Common myeloid progenitor, CD34-positive (primary cell): ENCODE measurements at regions not wholly inside any gene's neighbourhood (a gene's known extent, or its start where the extent isn't known, plus 50 kb on each side); places are given as distances from the start of the nearest gene placed in this dataset.

Experiments
- CTCF ChIA-PET: fragments of 350-600 bp; sonication (Branson Sonifier 250); formaldehyde crosslinking; loops from one replicate; lab custom pipeline; 2021; ENCODE audit warnings: antibody characterized with exemption; lab: Charles Lee
- POLR2A ChIA-PET: fragments of 350-600 bp; sonication (Branson Sonifier 250); formaldehyde crosslinking; loops from one replicate; lab custom pipeline; 2021; ENCODE audit warnings: antibody characterized with exemption; lab: Charles Lee
- DNase-seq, 3 donors: peaks; one replicate each; pipeline versions ENCODE4 v3.0.0 to v3.0.0-alpha.2; 2013
- H3K27ac ChIP-seq, 2 experiments: 1 replicate in 1 of 2; 2 replicates in 1 of 2; pipeline ENCODE4 v1.7.0; 2013; ENCODE audit warnings: inconsistent platforms in 2 of 2, low read length in 2 of 2, mild to moderate bottlenecking in 2 of 2, low read depth in 1 of 2, moderate library complexity in 1 of 2; ENCODE audit not compliant: severe bottlenecking in 2 of 2, insufficient read depth in 1 of 2, poor library complexity in 1 of 2
- H3K27me3 ChIP-seq, 5 experiments: replicated peaks in 2 of 5; 1 replicate in 3 of 5; 2 replicates in 2 of 5; pipeline versions ENCODE4 v1.6.1 to v1.7.0; 2013; ENCODE audit warnings: low read length in 4 of 5, mild to moderate bottlenecking in 2 of 5, moderate library complexity in 2 of 5, inconsistent platforms in 1 of 5; ENCODE audit not compliant: insufficient read depth in 5 of 5, control insufficient read depth in 4 of 5
- H3K36me3 ChIP-seq, 4 experiments: 1 replicate in 2 of 4; 2 replicates in 2 of 4; pipeline versions ENCODE4 v1.6.1 to v1.7.0; 2013; ENCODE audit warnings: low read length in 3 of 4, control low read depth in 1 of 4, mild to moderate bottlenecking in 1 of 4; ENCODE audit not compliant: control insufficient read depth in 4 of 4, insufficient read depth in 4 of 4
- H3K4me1 ChIP-seq, 4 experiments: 1 replicate in 3 of 4; 2 replicates in 1 of 4; pipeline versions ENCODE4 v1.6.1 to v1.7.1; 2013; ENCODE audit warnings: low read length in 3 of 4, mild to moderate bottlenecking in 3 of 4, control low read depth in 1 of 4, inconsistent platforms in 1 of 4, moderate library complexity in 1 of 4; ENCODE audit not compliant: control insufficient read depth in 4 of 4, insufficient read depth in 4 of 4; ENCODE audit errors: control extremely low read depth in 1 of 4
- H3K4me3 ChIP-seq, 7 experiments: 1 replicate in 4 of 7; 2 replicates in 3 of 7; pipeline versions ENCODE4 v1.5.1 to v1.7.0; 2013; ENCODE audit warnings: mild to moderate bottlenecking in 7 of 7, low read length in 6 of 7, moderate library complexity in 6 of 7, inconsistent platforms in 2 of 7, low read depth in 2 of 7, control low read depth in 1 of 7; ENCODE audit not compliant: insufficient read depth in 4 of 7, control insufficient read depth in 1 of 7; ENCODE audit errors: extremely low read depth in 1 of 7
- H3K9me3 ChIP-seq, 5 experiments: 1 replicate in 4 of 5; 2 replicates in 1 of 5; pipeline versions ENCODE4 v1.6.1 to v1.7.1; 2013; ENCODE audit warnings: low read length in 4 of 5, mild to moderate bottlenecking in 2 of 5, inconsistent platforms in 1 of 5, low read depth in 1 of 5, moderate library complexity in 1 of 5; ENCODE audit not compliant: control insufficient read depth in 4 of 5, insufficient read depth in 2 of 5; ENCODE audit errors: control extremely low read depth in 1 of 5
- WGBS: methylation state at CpG from one replicate; pipeline ENCODE4 v1.1.5; 2013; ENCODE audit not compliant: insufficient coverage; 5-methylcytosine and 5-hydroxymethylcytosine counted together

- Histone ChIP-seq H3K4me3 (no peak overlapping the region), H3K36me3 (no peaks in the 10 kb centered on the region), H3K4me1 (no peaks in the 10 kb centered on the region), H3K27me3 (no peaks in the 10 kb centered on the region), H3K9me3 (no peaks in the 10 kb centered on the region), H3K27ac (no peak overlapping the region)
- no peak for DNase-seq
- WGBS: no CpG with 5 or more reads among the region's 2 CpGs
- ChIA-PET POLR2A (no interaction called here), CTCF (no interaction called here)
Observed at GRCh38 chr14:44654591-44654990, 147.5 kb upstream of the FSCB start.

- no CpG with 5 or more reads among the region's 3 CpGs for WGBS
- Histone ChIP-seq H3K36me3 (no peaks in the 10 kb centered on the region), H3K4me1 (no peaks in the 10 kb centered on the region), H3K27me3 (no peaks in the 10 kb centered on the region), H3K27ac (no peak overlapping the region), H3K9me3 (no peaks in the 10 kb centered on the region), H3K4me3 (no peak overlapping the region)
- ChIA-PET CTCF (no interaction called here), POLR2A (no interaction called here)
- DNase-seq: no peak
Observed at GRCh38 chr14:44653641-44654040, 146.6 kb upstream of the FSCB start.

GRCh38 chr14:44652640-44653039 lies 145.6 kb upstream of the FSCB start:
- POLR2A ChIA-PET: no interaction called here

GRCh38 chr14:44649061-44649460 lies 142.0 kb upstream of the FSCB start:
- no peaks in the 10 kb centered on the region for H3K4me1 ChIP-seq
- ChIA-PET CTCF (no interaction called here), POLR2A (no interaction called here)
- no peak overlapping the region for H3K4me3 ChIP-seq
- H3K27ac ChIP-seq: no peak overlapping the region
- H3K27me3 ChIP-seq: no peaks in the 10 kb centered on the region
- WGBS: 86% methylated on average over 1 of the region's 1 CpG
- no peaks in the 10 kb centered on the region for H3K9me3 ChIP-seq
- no peaks in the 10 kb centered on the region for H3K36me3 ChIP-seq
- DNase-seq: no peak

More at GRCh38 chr14:44652640-44653039, 145.6 kb upstream of the FSCB start:
- no peak for DNase-seq
- no peak overlapping the region for H3K4me3 ChIP-seq
- no peaks in the 10 kb centered on the region for H3K4me1 ChIP-seq
- H3K27ac ChIP-seq: no peak overlapping the region
- H3K27me3 ChIP-seq: no peaks in the 10 kb centered on the region
- no peaks in the 10 kb centered on the region for H3K36me3 ChIP-seq
- no CpG with 5 or more reads among the region's 2 CpGs for WGBS
- no peaks in the 10 kb centered on the region for H3K9me3 ChIP-seq
- CTCF ChIA-PET: no interaction called here

- no peak overlapping the region for H3K27ac ChIP-seq
- H3K4me3 ChIP-seq: no peak overlapping the region
- no peaks in the 10 kb centered on the region for H3K4me1 ChIP-seq
- 100% methylated on average over 1 of the region's 2 CpGs for WGBS
- CTCF ChIA-PET: interaction anchor here (0.6 kb wide), 1 partner anchor 757 kb away, joined by 3 read pairs; no protein-coding TSS in a partner anchor
- DNase-seq: no peak
- H3K9me3 ChIP-seq: no peaks in the 10 kb centered on the region
- H3K36me3 ChIP-seq: no peaks in the 10 kb centered on the region
- H3K27me3 ChIP-seq: no peaks in the 10 kb centered on the region
- POLR2A ChIA-PET: no interaction called here
Observed at GRCh38 chr14:44640416-44640815, 133.3 kb upstream of the FSCB start.

GRCh38 chr14:44639781-44640385 lies 132.8 kb upstream of the FSCB start:
- CTCF ChIA-PET: no interaction called here
- WGBS: 40% methylated on average over 1 of the region's 5 CpGs
- POLR2A ChIA-PET: no interaction called here
- H3K4me1 ChIP-seq: no peaks in the 10 kb centered on the region
- H3K36me3 ChIP-seq: no peaks in the 10 kb centered on the region
- no peaks in the 10 kb centered on the region for H3K9me3 ChIP-seq
- H3K4me3 ChIP-seq: no peak overlapping the region
- H3K27ac ChIP-seq: no peak overlapping the region
- no peaks in the 10 kb centered on the region for H3K27me3 ChIP-seq
- no peak for DNase-seq

- H3K4me3 ChIP-seq: no peak overlapping the region
- H3K36me3 ChIP-seq: no peaks in the 10 kb centered on the region
- no peaks in the 10 kb centered on the region for H3K9me3 ChIP-seq
- POLR2A ChIA-PET: no interaction called here
- no peak overlapping the region for H3K27ac ChIP-seq
- no peaks in the 10 kb centered on the region for H3K27me3 ChIP-seq
- WGBS: 82% methylated on average over 3 of the region's 4 CpGs
- no peaks in the 10 kb centered on the region for H3K4me1 ChIP-seq
- CTCF ChIA-PET: no interaction called here
- no peak for DNase-seq
Observed at GRCh38 chr14:44634692-44635091, 127.6 kb upstream of the FSCB start.
